Hepatocyte (in vitro differentiated cells): ENCODE measurements at regions not wholly inside any gene's neighbourhood (a gene's known extent, or its start where the extent isn't known, plus 50 kb on each side); places are given as distances from the start of the nearest gene placed in this dataset.

Experiments used
- DNase-seq: peaks from one replicate; pipeline ENCODE4 v3.0.0-alpha.2; 2016; ENCODE audit warnings: low spot score
- H2AFZ ChIP-seq: fragments of 200-600 bp; sonication (generic); 2 replicates; pipeline ENCODE4 v1.6.0; 2016; ENCODE audit warnings: antibody characterized with exemption, mild to moderate bottlenecking
- H3K27ac ChIP-seq: fragments of 200-600 bp; sonication (generic); 2 replicates; pipeline ENCODE4 v1.5.1; 2016; ENCODE audit warnings: mild to moderate bottlenecking
- H3K27me3 ChIP-seq: fragments of 200-600 bp; sonication (generic); 2 replicates; pipeline ENCODE4 v1.6.1; 2016
- H3K36me3 ChIP-seq: fragments of 200-600 bp; sonication (generic); replicated peaks from 2 replicates; pipeline ENCODE4 v1.5.1; 2016; ENCODE audit warnings: low read depth; ENCODE audit not compliant: insufficient read depth
- H3K4me1 ChIP-seq: fragments of 200-600 bp; sonication (generic); 2 replicates; pipeline ENCODE4 v1.5.1; 2016; ENCODE audit warnings: mild to moderate bottlenecking, moderate library complexity; ENCODE audit not compliant: insufficient read depth
- H3K4me2 ChIP-seq: fragments of 200-600 bp; sonication (generic); 2 replicates; pipeline ENCODE4 v1.6.0; 2016
- H3K4me3 ChIP-seq: fragments of 200-600 bp; sonication (generic); 2 replicates; pipeline ENCODE4 v1.5.1; 2016; ENCODE audit warnings: mild to moderate bottlenecking
- H3K79me2 ChIP-seq: fragments of 200-600 bp; sonication (generic); 2 replicates; pipeline ENCODE4 v1.6.0; 2017; ENCODE audit warnings: mild to moderate bottlenecking
- H3K9me2 ChIP-seq: fragments of 200-600 bp; sonication (generic); replicated peaks from 2 replicates; pipeline ENCODE4 v1.6.0; 2017; ENCODE audit warnings: mild to moderate bottlenecking; ENCODE audit not compliant: insufficient read depth
- H3K9me3 ChIP-seq: fragments of 200-600 bp; sonication (generic); 2 replicates; pipeline ENCODE4 v1.5.1; 2016; ENCODE audit warnings: low read depth, mild to moderate bottlenecking
- H4K20me1 ChIP-seq: fragments of 200-600 bp; sonication (generic); 2 replicates; pipeline ENCODE4 v1.6.0; 2016; ENCODE audit warnings: mild to moderate bottlenecking; ENCODE audit not compliant: insufficient read depth, poor library complexity, severe bottlenecking
- CTCF ChIP-seq: fragments of 200-600 bp; sonication (generic); IDR thresholded peaks from 2 replicates; pipeline ENCODE4 v1.5.1; 2016; ENCODE audit warnings: antibody characterized with exemption, mild to moderate bottlenecking; ENCODE audit not compliant: poor library complexity
- EZH2 ChIP-seq: fragments of 200-600 bp; sonication (generic); IDR thresholded peaks from 2 replicates; pipeline ENCODE4 v1.6.1; 2016; ENCODE audit warnings: antibody characterized with exemption, mild to moderate bottlenecking, borderline replicate concordance
- EZH2phosphoT487 ChIP-seq: fragments of 200-600 bp; sonication (generic); IDR thresholded peaks from one replicate; pipeline ENCODE4 v1.6.1; 2018; ENCODE audit warnings: antibody characterized with exemption, mild to moderate bottlenecking, low read depth, moderate library complexity; ENCODE audit not compliant: unreplicated experiment, severe bottlenecking
- WGBS: methylation state at CpG from one replicate; pipeline ENCODE4 v1.1.6; 2016; ENCODE audit warnings: low lambda C conversion rate; ENCODE audit errors: missing lambda C conversion rate; 5-methylcytosine and 5-hydroxymethylcytosine counted together

DNA sequence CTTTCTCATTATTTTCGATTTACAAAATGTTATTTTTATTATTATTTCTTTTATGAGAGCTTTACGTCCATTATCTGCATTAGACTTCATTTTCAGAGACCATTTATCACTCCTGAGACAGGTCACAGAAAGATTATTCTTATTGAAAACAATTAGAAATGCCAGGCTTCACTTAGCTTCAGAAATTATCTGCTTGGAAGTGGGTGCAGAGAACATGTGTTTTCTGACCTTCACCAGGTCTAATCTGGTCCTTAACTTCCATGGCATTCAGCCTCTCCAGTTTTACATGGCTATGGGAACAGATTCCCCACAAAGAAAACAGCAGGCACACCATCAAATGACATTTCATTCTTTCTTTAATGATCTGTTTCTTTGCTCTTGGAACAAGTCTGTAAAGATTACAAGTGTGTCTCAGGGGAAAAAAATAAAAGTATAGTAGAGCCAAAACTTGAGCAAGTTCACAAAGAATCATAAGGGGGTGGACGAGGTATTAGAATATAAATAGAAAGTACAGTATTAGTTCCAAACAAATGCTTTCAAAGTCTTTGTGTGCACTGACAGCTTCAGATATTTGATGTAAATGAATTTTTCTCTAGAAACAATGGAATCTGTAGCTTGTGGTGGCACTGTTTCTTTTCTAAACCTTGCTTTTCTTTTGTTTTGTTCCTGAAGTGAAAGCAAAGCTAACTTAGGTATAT lies 294.2 kb upstream of the MEIS2 start:
- H3K27me3 ChIP-seq = no peaks in the 10 kb centered on the region
- 72% methylated on average over 3 of the region's 3 CpGs for WGBS
- no peaks in the 10 kb centered on the region for H3K36me3 ChIP-seq
- H3K4me2 ChIP-seq = no peak overlapping the region
- no peaks in the 10 kb centered on the region for H4K20me1 ChIP-seq
- no peaks in the 10 kb centered on the region for H3K9me3 ChIP-seq
- no peaks in the 10 kb centered on the region for H3K9me2 ChIP-seq
- TF ChIP-seq EZH2phosphoT487 (no peak), EZH2 (no peak), CTCF (no peak)
- no peak overlapping the region for H3K4me3 ChIP-seq
- no peak overlapping the region for H3K27ac ChIP-seq
- no peaks in the 10 kb centered on the region for H3K4me1 ChIP-seq
- no peak overlapping the region for H2AFZ ChIP-seq
- no peaks in the 10 kb centered on the region for H3K79me2 ChIP-seq
- DNase-seq = no peak

DNA sequence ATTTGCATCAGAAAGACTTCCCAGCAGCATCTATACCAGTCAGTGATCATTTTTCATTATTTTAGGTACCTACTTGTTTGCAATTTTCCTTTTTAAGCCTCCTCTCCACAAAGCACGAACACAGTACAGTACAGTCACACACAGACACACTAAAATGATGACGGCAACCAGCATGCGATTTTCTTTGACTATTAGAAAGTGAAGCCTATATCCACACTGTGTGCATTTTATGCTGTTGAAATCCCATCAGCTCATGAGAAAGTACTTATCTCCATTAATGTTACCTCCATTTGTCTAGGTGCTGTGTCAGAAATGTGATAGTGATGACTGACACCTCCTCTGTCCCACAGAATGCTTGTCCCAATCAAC lies 294.7 kb upstream of the MEIS2 start:
- Histone ChIP-seq H4K20me1 (no peaks in the 10 kb centered on the region), H3K9me2 (no peaks in the 10 kb centered on the region), H3K27ac (no peak overlapping the region), H3K36me3 (no peaks in the 10 kb centered on the region), H3K4me2 (no peak overlapping the region), H3K9me3 (no peaks in the 10 kb centered on the region), H2AFZ (no peak overlapping the region), H3K27me3 (no peaks in the 10 kb centered on the region), H3K4me3 (no peak overlapping the region), H3K4me1 (no peaks in the 10 kb centered on the region), H3K79me2 (no peaks in the 10 kb centered on the region)
- 87% methylated on average over 3 of the region's 3 CpGs for WGBS
- TF ChIP-seq CTCF (no peak), EZH2 (no peak), EZH2phosphoT487 (no peak)
- DNase-seq = no peak

DNA sequence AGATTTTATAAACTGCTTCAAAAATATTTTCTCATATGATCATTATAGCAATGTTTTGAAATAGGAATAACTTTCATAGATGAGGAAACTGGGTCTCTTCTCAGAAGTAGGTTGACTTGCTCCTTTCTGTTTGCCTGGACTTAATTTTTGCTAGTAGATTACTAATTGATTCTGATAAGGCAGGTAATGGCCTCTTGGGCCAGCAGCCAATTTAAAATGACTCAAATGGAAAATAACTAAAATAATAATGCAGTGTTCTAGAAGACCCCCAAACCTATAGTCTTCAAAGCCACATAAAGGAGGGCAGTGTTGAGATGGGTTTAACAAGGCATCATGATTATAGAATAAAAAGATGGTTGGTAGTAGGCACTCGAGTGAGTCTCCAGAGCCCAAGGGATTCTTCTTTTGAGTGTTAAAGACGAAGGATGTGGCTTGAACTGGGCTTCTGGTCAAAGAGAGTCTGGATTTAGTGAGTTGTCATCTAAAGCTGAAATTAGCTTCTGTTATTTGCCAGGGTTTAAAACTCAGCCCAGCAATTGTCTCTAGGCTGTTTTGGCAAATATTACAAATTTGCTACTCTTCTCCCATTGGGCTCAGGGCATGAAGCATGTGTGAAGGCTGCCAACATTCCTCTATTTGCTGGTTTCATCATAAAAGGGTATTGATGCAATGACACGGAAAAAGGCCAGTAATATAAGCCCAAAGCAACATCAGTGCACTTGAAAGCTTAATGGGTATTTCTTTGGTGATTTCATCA lies 297.1 kb upstream of the MEIS2 start:
- H3K27me3 ChIP-seq = no peaks in the 10 kb centered on the region
- 79% methylated on average over 3 of the region's 3 CpGs for WGBS
- no peak overlapping the region for H3K27ac ChIP-seq
- no peak for TF ChIP-seq EZH2
- TF ChIP-seq EZH2phosphoT487 = no peak
- no peak for TF ChIP-seq CTCF
- no peaks in the 10 kb centered on the region for H4K20me1 ChIP-seq
- no peaks in the 10 kb centered on the region for H3K79me2 ChIP-seq
- H3K4me2 ChIP-seq = no peak overlapping the region
- H3K4me3 ChIP-seq = no peak overlapping the region
- no peaks in the 10 kb centered on the region for H3K9me2 ChIP-seq
- H2AFZ ChIP-seq = no peak overlapping the region
- no peaks in the 10 kb centered on the region for H3K36me3 ChIP-seq
- DNase-seq = no peak
- H3K9me3 ChIP-seq = no peaks in the 10 kb centered on the region
- no peaks in the 10 kb centered on the region for H3K4me1 ChIP-seq
